Eye (tissue), 1 donor: ENCODE measurements at regions not wholly inside any gene's neighbourhood (a gene's known extent, or its start where the extent isn't known, plus 50 kb on each side); places are given as distances from the start of the nearest gene placed in this dataset.
A peak's percentile ranks its signal among the peaks of the same experiment; 100 is the strongest.
"Not testable (repeated sequence)": the region's sequence is repeated elsewhere in the genome, so short reads cannot be mapped to it uniquely, and the experiment has no call there.

Experiments
- DNase-seq: peaks from one replicate; pipeline ENCODE4 v3.0.0-alpha.2; 2015

DNA sequence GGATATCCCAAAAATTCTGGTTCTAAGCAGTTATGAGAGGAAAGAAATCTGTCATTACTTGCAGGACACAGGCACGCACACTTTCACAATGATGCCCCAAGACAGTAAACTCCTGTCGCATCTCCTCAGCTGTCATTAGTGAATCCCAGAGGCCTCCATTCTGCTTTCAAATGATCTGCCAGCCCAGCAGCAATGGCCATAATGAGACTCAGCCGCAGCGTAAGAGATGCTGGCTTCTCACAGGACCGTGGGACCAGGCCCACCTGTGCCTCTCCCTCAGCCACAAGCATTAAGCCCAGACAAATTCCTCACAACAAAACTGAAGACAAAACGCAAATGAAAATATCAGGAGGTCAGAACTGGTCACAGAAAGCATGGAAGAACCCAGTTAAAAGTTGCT, 98.0 kb upstream of the VLDLR start:
- DNase-seq = peak; percentile 72

GRCh38 chr9:2524601-2525000, 97.0 kb upstream of the VLDLR start:
- DNase-seq = no peak

DNA sequence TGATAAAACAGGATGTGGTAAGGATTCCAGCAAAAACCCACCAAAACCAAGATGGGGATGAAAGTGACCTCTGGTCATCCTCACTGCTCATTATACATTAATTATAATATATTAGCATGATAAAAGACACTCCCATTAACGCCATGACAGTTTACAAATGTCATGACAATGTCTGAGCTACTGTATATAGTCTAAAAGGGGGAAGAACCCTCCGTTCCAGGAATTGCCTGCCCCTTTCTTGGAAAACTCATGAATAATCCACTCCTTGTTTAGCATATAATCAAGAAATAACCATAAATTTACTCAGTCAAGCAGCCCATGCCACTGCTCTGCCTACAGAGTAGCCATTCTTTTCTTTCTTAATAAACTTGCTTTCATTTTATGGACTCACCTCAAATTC, 96.4 kb upstream of the VLDLR start:
- no peak for DNase-seq

DNA sequence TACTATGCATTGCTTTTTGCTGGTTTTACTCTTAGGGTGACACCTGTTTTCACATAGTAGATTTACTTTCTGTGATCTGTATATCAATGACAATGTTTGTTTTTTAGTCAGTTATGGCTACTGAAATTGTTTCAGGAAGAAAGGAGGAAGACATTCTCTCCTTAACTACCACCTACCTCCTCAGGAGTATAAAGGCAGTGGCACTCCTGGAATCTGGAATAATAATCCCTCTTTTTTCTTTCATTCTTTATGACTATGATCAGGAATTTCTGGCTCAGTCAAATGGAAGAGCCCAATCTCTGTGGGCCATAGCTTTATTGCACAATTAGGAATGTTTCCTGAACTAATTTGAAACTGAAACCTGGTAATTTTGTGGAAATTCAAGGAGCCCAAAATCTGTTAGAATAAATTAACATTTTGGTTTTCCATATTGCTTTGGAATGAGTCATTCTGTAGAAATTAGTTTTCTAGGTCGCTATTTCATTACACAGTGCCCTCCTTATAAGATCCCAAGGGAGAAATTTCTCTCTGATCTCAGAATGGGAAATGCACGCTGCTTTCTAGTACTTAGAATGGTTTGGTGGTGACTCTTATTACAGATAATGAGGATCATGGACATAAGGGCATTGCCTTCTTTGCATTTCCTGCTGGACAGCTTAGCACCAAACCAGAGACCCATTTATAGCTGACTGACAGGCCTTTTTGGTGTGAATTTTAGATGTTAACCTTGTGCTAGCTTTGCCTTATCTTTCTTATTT, 95.3 kb upstream of the VLDLR start:
- no peak for DNase-seq

GRCh38 chr9:2531481-2531880, 90.1 kb upstream of the VLDLR start:
- DNase-seq = no peak

DNA sequence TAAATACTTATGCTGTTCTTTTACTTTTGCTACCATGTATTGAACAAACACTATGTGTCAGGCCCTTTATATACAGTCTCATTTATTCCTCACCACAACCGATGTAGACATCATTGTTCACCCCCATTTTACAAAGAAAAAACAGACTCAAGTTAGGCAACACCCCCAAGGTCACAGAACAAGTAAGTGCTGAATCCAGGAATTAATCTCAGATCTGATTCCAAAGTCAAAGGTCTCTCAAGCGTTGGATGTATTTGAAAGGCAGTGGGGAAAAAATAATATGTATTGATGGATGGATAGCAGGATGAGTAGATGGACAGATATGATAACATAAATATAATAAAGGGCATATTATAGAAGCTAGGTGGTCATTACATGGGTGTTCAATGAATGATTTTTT, 85.1 kb upstream of the VLDLR start:
- DNase-seq = no peak

GRCh38 chr9:2545881-2546490, 75.6 kb upstream of the VLDLR start:
- DNase-seq = no peak

DNA sequence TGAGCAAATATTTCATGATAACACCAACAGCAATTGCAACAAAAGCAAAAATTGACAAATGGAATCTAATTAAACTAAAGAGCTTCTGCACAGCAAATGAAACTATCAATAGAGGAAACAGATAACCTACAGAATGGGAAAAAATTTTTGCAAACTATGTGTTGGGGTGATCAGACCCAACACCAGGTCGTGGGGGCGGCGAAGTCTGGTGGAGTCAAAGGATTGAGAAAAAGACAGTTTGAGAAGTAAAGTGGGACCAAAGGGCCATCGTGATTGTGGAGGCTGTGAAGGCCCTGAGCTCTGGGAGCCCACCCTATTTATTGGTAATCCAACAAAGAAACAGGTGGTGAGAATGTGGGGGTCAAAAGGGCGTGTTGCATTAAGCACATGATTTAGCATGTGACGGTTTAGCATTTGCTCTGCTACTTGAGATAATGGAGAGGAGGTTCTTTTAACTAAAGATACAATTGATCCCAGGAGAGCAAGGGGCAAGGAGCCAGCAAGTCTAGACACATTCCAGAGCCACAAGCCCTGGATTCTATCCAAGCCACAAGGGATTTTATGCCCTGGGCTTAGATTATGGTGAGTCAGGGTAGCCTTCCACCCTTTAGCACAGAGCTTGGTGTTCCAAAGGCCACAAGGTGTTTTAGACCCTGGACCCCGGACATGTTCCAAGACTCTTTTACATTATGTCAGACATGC, 65.5 kb upstream of the VLDLR start:
- not testable (repeated sequence) for DNase-seq

DNA sequence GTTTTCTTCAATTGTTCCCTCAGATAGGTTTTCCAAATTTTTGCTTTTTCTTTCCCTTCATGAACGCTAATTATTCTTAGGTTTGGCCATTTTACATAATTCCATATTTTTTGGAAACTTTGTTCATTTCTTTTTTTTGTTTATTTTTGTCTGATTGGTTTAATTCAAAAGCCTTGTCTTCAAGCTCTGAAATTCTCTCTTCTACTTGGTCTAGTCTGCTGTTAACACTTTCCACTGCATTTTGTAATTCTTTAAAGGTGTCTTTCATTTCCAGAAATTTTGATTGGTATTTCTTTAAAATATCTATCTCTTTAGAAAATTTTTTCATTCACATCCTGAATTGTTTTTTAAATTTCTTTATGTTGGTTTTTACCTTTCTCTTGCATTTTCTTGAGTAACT, 63.9 kb upstream of the VLDLR start:
- DNase-seq = no peak

GRCh38 chr9:2559192-2560152, 62.1 kb upstream of the VLDLR start:
- DNase-seq = peak; percentile 49

- DNase-seq = no peak
Measured at GRCh38 chr9:2560180-2560579, 61.4 kb upstream of the VLDLR start.

- no peak for DNase-seq
Measured at GRCh38 chr9:2565676-2566340, 55.8 kb upstream of the VLDLR start.

GRCh38 chr9:2567922-2568321, 53.7 kb upstream of the VLDLR start:
- no peak for DNase-seq

DNA sequence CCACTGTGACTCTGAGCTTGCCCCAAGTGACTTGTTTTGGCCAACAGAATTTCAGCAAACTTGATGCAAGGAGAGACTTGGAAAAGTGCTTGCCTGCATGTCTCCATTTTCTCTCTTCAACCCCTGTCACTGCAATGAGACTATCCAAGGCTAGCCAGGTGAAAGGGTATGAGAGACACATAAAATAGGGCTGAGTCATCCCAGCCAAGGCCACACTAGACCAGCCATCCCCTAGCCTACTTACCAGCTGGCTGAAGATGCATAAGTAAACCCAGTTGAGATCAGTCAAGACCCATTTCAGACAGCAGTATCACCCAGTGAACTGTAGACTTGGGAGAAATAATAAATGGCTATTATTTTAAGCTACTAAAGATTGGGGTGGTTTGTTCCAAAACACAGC, 52.9 kb upstream of the VLDLR start:
- DNase-seq = no peak

- DNase-seq = peak; percentile 19
Measured at GRCh38 chr9:2570615-2571479, 50.7 kb upstream of the VLDLR start.
